ENCODE measurements at regions not wholly inside any gene's neighbourhood (a gene's known extent, or its start where the extent isn't known, plus 50 kb on each side); places are given as distances from the start of the nearest gene placed in this dataset.

DNA sequence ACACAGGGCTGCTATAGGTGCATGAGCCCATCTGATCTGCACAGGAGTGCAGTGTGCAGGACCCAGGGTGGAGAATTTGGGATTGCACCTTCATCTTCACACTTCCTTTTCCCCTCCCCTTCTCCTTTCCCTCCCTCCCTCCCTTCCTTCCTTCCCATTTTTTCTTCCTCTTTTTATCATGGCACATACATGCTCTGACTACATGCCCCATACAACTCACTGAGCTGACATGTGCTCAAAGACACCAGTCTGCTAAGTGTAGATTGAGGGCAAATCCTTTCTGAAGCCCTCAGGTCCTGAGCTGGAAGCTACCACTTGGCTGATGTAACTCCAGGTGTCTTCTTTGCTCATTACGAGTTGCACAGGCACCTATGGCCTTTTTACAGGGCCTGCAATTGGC lies 365.3 kb upstream of the ZNF32 start:
- Histone ChIP-seq H3K27ac (no peak overlapping the region), H3K4me3 (no peak overlapping the region), H3K9ac (no peak overlapping the region), H3K36me3 (no peaks in the 10 kb centered on the region), H3K9me3 (replicated peaks in 1 of 11) (peaks cover 0 to 7% (median under 1%) of the 10 kb centered on the region in 11 experiments; a peak in 5 of 22 replicates), H3K4me1 (peaks cover 28 to 67% (median 31%) of the 10 kb centered on the region in 10 experiments), H3K4me2 (peak overlapping the region in 8 of 11 experiments; percentile 15 to 84 (median 55); a peak in 12 of 22 replicates), H4K20me1 (no peaks in the 10 kb centered on the region), H3K27me3 (no peaks in the 10 kb centered on the region)
- TF ChIP-seq Cebpa-rat (IDR thresholded peaks at IDR 0.05), result no peak

DNA sequence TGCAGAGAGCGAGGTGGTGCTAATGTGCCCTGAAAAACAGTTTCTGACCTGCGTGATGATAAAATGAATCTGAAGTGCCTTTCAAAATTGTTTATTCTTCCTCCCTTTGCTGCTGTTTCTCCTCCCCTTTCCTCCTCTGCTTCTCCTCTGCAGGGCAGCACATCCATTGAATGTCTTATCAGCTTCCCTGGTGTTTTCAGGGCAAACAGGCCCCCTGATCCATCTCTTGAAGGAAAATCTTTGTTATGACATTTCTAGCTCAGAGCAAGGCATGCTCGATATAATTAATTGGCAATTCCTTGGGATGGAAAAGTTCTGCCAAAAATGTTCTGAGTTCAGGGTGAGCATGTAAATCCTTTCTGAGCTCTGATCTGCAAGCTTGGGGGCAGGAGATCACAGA lies 364.2 kb upstream of the ZNF32 start:
- no peaks in the 10 kb centered on the region for H4K20me1 ChIP-seq
- H3K27me3 ChIP-seq, result no peaks in the 10 kb centered on the region
- no peaks in the 10 kb centered on the region for H3K36me3 ChIP-seq
- peak overlapping the region in 1 of 11 experiments; percentile 25; a peak in 1 of 22 replicates for H3K4me2 ChIP-seq
- no peak overlapping the region for H3K27ac ChIP-seq
- no peak overlapping the region for H3K9ac ChIP-seq
- peaks cover 0 to 5% (median 0%) of the 10 kb centered on the region in 11 experiments; a peak in 4 of 22 replicates for H3K9me3 ChIP-seq (replicated peaks in 1 of 11)
- H3K4me3 ChIP-seq, result no peak overlapping the region
- TF ChIP-seq Cebpa-rat (IDR thresholded peaks at IDR 0.05), result no peak
- peaks cover 31 to 68% (median 36%) of the 10 kb centered on the region in 10 experiments for H3K4me1 ChIP-seq

DNA sequence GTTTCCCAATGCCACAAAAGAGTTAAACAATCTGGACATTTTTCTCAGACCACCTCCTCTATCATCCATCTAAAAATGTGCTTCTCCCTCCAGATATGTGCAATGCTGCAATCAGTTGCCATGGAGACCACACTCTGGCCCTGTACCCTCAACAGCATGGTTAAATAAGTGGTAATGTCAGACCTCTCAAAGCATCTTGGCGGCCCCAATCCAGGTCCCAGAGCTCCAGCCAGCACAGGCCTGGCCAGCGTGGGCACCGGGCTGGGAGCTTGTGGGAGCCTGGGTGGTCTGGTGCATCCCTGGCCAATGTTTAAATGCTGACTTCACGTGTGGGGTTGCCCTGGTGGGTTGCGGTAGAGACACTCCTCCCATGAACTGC lies 362.9 kb upstream of the ZNF32 start:
- peaks cover 31 to 63% (median 36%) of the 10 kb centered on the region in 10 experiments for H3K4me1 ChIP-seq
- peak overlapping the region in 9 of 11 experiments; percentile 39 to 78 (median 63); a peak in 16 of 22 replicates for H3K4me2 ChIP-seq
- no peak overlapping the region for H3K9ac ChIP-seq

DNA sequence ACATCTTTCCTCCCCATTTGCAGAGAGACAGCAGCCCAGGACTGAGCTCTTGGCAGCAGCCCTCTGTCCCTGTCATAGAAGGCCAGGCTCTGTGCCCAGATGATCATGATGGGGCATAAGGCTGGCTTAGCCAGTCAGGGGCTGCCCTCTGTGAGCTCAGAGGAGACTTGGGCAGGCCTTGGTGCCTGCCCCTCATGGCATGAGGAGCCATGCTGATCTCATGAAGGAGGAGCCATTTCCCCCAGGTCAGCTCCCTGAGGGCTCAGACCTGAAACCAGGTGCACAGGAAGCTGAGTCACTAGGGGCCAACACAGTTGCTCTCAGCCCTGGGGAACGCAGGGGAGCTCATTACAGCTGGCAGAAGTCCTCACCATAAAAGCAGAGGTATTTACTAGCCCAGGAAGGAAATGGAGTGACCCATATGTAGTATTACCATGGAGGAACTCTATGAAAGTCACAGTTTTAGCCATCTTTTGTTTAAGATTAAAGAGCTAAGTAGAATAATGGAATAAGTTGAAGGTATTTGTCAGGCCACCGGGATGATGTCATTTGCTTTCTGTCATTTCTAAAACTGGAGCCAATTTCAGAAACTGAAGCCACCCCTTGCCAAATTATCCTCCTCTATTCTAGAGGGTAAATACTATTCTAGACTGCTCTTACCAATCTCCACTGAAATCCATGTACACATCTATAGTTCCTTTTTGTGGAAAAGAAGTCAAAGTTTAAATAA lies 362.4 kb upstream of the ZNF32 start:
- peak overlapping the region; percentile 5 to 78 (median 63); a peak in 21 of 22 replicates for H3K4me2 ChIP-seq

More for the DNA sequence above, 362.9 kb upstream of the ZNF32 start:
- H3K27ac ChIP-seq, result no peak overlapping the region
- no peaks in the 10 kb centered on the region for H3K36me3 ChIP-seq
- H3K4me3 ChIP-seq, result no peak overlapping the region
- H3K9me3 ChIP-seq (replicated peaks in 1 of 11), result no peaks in the 10 kb centered on the region
- H3K27me3 ChIP-seq, result no peaks in the 10 kb centered on the region
- H4K20me1 ChIP-seq, result no peaks in the 10 kb centered on the region
- TF ChIP-seq Cebpa-rat (IDR thresholded peaks at IDR 0.05), result no peak

DNA sequence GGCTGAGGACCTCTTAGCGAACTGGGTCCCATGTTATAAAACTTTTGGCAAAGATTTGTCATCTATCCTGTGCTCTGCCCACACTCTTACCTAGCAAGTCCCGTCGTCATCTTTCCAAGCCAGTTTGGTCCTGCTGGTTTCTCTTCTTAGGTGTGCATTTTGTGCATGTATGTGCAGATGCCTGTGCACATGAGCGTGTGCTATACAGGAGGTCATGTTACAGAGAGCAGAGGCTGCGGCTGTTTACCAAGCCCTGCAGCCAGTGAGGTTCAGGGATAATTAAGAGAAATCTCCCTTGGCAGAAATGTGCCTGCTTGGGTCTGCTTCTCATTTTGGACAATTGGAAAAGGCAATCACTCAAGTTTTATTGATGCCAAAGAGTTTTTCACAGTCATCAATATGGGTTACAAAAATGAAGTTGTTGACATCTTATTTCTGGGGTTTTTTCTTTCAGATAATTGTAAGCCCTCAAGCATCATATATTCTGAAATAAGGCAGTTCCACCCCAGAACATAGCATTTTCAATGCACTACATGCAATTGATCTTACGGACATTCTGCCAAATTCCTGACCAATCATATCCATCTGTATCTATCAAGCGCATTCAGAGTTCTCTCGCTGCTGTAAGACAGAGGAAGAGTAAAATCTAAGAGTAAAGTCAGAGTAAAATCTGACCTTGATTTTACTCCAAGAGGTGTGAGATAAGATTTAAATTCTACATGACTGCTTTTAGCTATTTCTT lies 361.4 kb upstream of the ZNF32 start:
- H3K4me1 ChIP-seq, result peaks cover 31 to 61% (median 36%) of the 10 kb centered on the region in 10 experiments
- H3K9me3 ChIP-seq (replicated peaks in 1 of 11), result 0 out of 22 replicates have a peak, but pooled peaks cover 0 to under 1% (median 0%) of the 10 kb centered on the region in 11 experiments
- no peaks in the 10 kb centered on the region for H3K27me3 ChIP-seq
- TF ChIP-seq Cebpa-rat (IDR thresholded peaks at IDR 0.05), result no peak
- H4K20me1 ChIP-seq, result no peaks in the 10 kb centered on the region
- peak overlapping the region; percentile 10 to 78 (median 62); a peak in 18 of 22 replicates for H3K4me2 ChIP-seq
- no peak overlapping the region for H3K9ac ChIP-seq
- H3K4me3 ChIP-seq, result no peak overlapping the region
- 0 out of 22 replicates have a peak overlapping the region, but pooled peaks of 1 of the 11 experiments have one; percentile 33 for H3K27ac ChIP-seq
- no peaks in the 10 kb centered on the region for H3K36me3 ChIP-seq

More for the DNA sequence above, 362.4 kb upstream of the ZNF32 start:
- Histone ChIP-seq H3K4me1 (peaks cover 31 to 61% (median 36%) of the 10 kb centered on the region in 10 experiments), H3K9me3 (replicated peaks in 1 of 11) (no peaks in the 10 kb centered on the region), H3K9ac (no peak overlapping the region; a peak in 1 of 22 replicates), H3K27ac (peak overlapping the region in 3 of 11 experiments; percentile 12 to 33 (median 30); a peak in 2 of 22 replicates), H3K27me3 (no peaks in the 10 kb centered on the region), H4K20me1 (no peaks in the 10 kb centered on the region), H3K4me3 (no peak overlapping the region), H3K36me3 (no peaks in the 10 kb centered on the region)
- TF ChIP-seq Cebpa-rat (IDR thresholded peaks at IDR 0.05), result no peak

DNA sequence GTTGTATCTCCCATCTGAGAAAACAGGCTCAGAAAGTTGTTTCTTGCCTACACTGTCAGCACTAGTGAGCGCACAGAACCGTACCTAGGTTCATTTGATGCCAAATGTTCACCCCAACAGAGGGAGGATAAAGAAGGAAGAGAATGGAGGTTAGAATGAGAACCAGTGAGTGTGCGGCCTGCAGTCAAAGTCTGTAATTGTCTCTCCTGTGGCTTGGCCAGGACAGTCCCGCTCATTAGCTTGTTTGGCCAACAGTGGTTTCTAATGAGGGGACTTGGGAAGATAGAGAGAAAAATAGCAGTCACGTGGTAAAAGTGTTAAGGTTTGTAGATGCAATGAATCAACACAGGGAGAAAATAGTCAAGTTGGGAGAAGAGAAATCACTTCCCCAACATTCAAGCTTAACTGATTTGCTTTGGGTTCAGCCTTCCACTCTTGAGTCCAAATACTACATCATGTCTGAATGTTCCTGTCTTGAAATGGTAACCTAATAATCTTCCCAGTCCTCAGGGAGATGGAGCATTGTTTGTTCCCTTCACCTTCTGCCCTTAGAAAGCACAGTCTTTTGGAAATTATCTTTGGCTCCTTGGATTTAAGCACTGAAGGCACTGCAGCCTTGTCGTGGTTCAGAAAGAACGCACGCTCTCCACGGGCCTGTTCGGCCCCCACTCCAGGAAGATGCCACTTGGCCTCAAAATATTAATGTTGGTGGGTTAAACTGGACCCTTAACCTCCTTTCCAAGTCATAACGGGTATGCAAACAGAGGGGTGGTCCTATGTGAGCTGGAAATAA lies 360.4 kb upstream of the ZNF32 start:
- H3K9me3 ChIP-seq (replicated peaks in 1 of 11), result 0 out of 22 replicates have a peak, but pooled peaks cover 0 to 3% (median 0%) of the 10 kb centered on the region in 11 experiments
- peaks cover 28 to 61% (median 34%) of the 10 kb centered on the region in 10 experiments for H3K4me1 ChIP-seq
- H3K27ac ChIP-seq, result no peak overlapping the region
- no peaks in the 10 kb centered on the region for H3K36me3 ChIP-seq
- no peak for TF ChIP-seq Cebpa-rat (IDR thresholded peaks at IDR 0.05)
- peak overlapping the region in 10 of 11 experiments; percentile 14 to 78 (median 62); a peak in 16 of 22 replicates for H3K4me2 ChIP-seq
- no peaks in the 10 kb centered on the region for H4K20me1 ChIP-seq
- no peak overlapping the region for H3K4me3 ChIP-seq
- no peaks in the 10 kb centered on the region for H3K27me3 ChIP-seq
- no peak overlapping the region for H3K9ac ChIP-seq

DNA sequence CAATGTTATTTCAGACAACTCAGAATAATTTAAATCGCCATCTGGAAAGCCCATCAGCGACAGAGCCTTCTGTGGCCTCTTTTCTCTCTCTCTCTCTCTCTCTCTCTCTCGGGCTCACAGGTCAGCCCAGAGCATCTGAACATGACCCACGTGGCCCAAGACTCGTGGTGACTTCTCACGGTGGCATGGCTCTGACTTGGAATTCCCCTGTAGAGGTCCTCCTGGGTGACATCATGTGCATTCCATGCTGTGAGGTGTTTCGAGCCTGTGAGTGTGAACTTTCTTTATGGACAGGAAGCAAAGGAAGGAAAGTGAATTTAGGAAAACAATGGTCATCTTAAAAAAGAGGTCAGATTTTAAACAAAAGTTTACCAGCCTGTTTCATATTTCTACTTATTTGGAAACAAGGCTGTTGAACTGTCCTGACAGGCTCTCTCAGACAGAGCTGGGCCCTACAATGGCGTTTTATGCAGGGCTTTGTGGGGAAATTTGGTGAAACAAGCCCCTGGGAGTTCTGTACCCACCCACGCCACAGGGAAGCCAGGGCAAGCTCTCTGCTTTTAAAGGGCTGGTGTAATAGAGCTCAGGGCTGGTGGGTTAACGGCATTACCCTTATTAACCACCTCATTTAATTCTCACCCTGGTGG lies 359.7 kb upstream of the ZNF32 start:
- no peaks in the 10 kb centered on the region for H3K36me3 ChIP-seq
- no peak overlapping the region for H3K27ac ChIP-seq
- no peak for TF ChIP-seq Cebpa-rat (IDR thresholded peaks at IDR 0.05)
- H3K4me2 ChIP-seq, result peak overlapping the region in 6 of 11 experiments; percentile 4 to 78 (median 65); a peak in 6 of 22 replicates
- H4K20me1 ChIP-seq, result no peaks in the 10 kb centered on the region
- H3K4me3 ChIP-seq, result no peak overlapping the region
- H3K4me1 ChIP-seq, result peaks cover 23 to 58% (median 34%) of the 10 kb centered on the region in 10 experiments
- H3K9ac ChIP-seq, result no peak overlapping the region
- 0 out of 22 replicates have a peak, but pooled peaks cover 0 to 3% (median 0%) of the 10 kb centered on the region in 11 experiments for H3K9me3 ChIP-seq (replicated peaks in 1 of 11)
- no peaks in the 10 kb centered on the region for H3K27me3 ChIP-seq

DNA sequence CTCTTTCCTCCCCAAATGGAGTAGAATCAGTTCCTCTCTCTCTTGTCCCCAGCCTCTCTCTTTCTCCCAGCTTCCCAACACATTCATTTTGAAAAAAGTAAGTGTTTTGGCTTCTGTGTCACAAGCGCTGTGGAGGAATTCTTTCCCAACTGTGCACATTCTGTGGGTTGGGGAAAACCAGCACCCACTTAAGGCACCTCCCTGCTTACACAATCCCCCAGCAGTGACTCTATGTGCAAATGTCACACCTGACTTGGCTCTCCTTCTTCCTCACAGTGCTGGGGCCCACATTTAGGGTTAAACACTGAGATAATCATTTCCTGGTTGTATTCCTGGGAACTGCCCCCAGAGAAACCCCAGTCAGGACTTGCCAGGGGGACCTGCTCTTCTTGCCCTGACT lies 358.1 kb upstream of the ZNF32 start:
- Histone ChIP-seq H3K36me3 (no peaks in the 10 kb centered on the region), H3K9me3 (replicated peaks in 1 of 11) (0 out of 22 replicates have a peak, but pooled peaks cover 0 to 3% (median 0%) of the 10 kb centered on the region in 11 experiments), H3K4me2 (peak overlapping the region in 1 of 11 experiments; percentile 28; a peak in 2 of 22 replicates), H3K27me3 (no peaks in the 10 kb centered on the region), H3K4me3 (no peak overlapping the region), H3K9ac (no peak overlapping the region), H3K4me1 (peaks cover 23 to 53% (median 34%) of the 10 kb centered on the region in 10 experiments), H3K27ac (no peak overlapping the region), H4K20me1 (no peaks in the 10 kb centered on the region)
- TF ChIP-seq Cebpa-rat (IDR thresholded peaks at IDR 0.05), result no peak

Measured in BLaER1 treated with 17β-estradiol and CSF1 and Interleukin-3, amounts not matched to agents 10 nM and 100 nM (cell line).